NCI-H524 (cell line): ENCODE measurements at regions not wholly inside any gene's neighbourhood (a gene's known extent, or its start where the extent isn't known, plus 50 kb on each side); places are given as distances from the start of the nearest gene placed in this dataset.

ENCODE experiments used
- DNase-seq, 2 experiments: peaks; one replicate each; lab custom pipeline; 2025; lab: John Stamatoyannopoulos, UW

DNA sequence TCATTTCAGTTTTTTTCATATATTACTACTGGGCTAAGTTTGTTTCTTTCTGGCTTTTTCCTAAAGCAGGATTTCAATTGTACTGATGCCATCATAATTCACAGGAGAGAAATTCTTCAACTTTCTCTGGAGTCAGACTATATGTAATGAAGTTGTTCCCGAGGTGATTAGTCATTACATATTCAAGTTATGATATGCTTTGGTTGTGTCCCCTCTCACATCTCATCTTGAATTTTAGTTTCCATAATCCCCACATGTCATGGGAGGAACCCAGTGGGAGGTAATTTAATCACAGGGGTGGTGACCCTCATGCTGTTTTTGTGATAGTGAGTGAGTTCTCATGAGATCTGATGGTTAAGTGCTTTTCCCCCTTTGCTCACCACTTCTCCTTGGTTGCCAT, 227.5 kb upstream of the LRIG3 start:
- DNase-seq: no peak

DNA sequence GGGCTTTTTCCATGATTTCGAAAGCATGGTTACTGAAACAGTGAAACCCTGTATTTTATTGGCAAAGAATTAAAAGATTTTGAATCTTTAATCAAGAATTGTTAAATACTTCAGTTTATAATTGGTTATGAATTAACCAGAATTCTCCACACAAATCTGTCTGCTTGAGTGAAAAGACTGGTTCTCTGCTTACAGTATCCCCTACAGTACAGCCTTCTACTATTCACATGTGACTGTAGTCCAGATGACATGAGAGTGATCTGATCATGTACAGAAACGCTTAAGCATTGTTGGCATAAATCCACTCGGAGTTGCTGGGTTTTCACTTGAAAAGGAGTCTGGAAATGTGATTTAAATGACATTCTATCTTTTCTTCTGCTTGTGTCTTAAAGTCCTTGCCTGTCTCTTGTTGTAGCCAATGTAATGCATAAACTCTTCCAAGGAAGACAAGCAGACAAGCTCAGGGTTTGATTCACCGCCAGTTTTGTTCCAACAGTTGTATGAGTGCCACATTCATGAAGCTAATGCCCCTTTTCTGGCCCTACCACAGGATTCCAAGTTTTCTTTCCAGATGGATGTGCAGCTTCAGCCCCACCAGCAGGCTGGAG, 222.0 kb upstream of the LRIG3 start:
- no peak for DNase-seq

DNA sequence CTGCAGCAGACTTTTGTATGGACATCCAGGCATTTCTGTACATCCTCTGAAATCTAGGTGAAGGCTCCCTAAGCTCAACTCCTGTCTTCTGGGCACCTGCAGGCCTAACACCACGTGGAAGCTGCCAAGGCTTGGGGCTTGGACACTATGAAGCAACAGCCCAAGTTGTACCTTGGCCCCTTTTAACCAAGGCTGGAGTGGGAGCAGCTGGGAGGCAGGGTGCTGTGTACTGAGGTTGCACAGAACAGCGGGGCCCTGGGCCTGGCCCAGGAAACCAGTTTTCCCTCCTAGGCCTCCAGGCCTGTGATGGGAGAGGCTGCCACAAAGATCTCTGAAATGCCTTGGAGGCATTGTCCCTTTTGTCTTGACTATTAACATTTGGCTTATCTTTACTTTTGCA, 214.4 kb upstream of the LRIG3 start:
- no peak for DNase-seq

DNA sequence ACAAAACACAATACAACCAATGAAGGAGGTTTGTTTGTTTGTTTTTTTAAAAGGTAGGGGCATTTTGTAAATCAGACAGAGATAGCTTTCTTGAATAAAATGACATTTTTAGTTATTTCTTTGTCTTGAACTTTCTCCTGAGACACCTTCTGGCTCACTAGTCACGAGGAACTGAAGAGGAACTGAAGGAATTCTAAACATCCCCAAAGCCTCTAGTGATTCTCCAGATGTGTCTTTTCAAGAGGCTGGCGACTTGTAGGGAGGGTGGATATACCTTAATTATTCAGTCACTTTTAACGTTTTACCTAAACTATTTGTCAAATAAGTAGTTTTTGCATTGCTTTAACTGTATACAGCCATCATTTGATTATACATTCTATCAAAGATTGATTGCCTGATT, 211.2 kb upstream of the LRIG3 start:
- no peak for DNase-seq

DNA sequence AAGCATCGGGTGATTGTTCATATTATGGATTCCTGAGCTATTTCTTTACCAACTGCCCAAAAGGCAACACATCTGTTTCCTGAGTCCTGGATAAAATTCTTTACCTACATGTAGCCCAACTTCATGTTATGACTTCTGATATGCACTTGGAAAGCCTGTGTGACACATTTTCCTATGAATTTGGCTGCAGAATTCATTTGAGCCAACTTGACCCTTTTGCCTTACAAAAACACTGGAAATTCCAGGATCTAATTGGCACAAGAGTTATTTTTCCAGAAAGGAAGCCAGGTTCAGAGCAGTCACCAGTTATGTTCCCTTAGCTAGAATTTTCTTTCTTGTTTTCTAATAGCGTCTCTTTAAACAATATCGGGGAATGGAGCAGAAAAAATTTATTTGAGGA, 202.5 kb upstream of the LRIG3 start:
- no peak for DNase-seq

DNA sequence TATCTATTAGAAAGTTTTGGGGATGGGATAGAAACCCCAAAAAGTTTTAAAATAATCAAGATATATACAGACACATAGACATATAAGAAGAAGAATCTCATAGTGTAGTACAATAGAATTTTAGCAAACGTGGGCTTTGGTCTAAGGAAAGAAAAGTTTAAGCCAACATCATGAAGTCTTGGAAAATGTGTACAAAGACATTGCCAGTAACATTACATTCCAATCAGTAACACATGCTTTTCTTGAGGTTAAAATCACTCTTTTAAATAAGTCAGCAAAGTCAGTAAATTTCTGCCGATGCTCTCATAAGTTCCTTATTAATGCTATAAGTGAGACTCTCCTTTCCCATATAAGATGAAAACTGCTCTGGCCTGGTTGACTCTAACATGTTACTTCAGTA, 201.1 kb upstream of the LRIG3 start:
- no peak for DNase-seq

DNA sequence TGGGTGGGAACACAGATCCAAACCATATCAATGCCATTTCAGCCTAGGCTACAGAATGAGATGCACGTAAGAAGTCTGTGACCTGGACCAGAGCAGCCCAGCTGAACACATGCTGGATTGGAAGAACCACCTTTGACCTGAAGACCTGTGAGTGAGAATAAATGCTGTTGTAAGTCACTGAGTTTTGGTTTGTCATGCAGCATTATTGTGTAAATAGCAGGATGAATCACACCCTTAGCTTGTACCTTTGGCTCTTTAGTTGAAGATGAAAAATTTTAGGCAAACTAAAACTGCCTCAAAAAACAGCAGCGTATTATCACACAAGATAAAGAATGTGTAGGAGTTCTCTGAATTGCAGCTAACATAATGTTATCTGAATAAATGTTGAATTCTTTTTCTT, 199.4 kb upstream of the LRIG3 start:
- no peak for DNase-seq

DNA sequence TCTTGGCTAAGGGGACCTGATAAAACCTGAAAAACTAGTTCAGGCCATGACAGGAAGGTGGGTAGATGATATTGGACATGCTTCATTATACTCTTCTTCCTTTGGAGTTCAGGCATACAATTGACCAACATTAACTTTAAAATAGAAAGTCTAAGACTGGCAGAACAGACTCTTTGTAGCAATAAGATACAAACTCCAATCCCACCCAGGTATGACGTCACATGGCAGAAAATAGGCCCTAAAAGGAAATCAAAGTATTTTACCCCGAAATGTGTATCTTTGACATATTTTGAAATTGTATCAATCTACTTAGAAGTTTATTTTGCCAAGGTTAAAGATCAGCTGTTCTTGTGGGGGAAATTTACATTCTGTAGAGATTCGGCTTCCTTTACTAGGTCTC, 198.1 kb upstream of the LRIG3 start:
- DNase-seq: no peak

DNA sequence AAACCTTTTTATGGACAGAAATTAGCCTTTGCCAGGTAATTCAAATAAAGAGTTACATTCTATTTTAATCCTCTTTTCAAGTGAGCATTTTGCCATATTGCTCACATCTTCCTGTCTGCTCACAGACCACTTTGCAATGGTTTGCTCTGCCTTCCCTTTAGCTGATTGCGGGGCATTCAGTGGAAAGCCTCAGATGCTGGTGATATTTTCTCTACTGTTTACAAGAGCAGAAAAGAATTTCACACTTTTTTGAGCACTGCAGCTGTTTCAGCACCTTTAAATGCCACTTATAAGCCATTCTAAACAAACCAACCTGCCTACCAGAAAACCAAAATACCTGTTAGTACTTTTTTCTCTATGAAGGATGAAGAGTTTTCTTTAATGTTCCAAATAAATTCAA, 195.7 kb upstream of the LRIG3 start:
- DNase-seq: no peak

DNA sequence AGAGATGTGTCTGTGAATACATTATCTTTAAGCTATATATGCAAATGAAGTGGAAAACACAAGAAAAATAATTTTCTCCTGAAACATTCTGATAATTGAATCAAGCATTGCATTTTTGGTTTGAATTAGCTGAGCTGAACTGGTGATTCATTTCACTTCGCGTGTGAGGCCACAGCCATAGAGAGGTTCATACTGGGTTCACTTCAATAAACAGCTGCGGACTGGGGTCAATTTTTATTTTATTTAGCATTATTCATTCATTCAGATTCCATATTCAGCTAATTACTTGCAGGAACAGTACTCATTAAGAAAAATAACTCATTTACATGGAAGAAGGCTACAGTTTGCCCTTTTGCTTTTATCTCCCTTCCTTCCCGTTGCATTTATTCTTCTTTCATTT, 195.2 kb upstream of the LRIG3 start:
- DNase-seq: no peak

DNA sequence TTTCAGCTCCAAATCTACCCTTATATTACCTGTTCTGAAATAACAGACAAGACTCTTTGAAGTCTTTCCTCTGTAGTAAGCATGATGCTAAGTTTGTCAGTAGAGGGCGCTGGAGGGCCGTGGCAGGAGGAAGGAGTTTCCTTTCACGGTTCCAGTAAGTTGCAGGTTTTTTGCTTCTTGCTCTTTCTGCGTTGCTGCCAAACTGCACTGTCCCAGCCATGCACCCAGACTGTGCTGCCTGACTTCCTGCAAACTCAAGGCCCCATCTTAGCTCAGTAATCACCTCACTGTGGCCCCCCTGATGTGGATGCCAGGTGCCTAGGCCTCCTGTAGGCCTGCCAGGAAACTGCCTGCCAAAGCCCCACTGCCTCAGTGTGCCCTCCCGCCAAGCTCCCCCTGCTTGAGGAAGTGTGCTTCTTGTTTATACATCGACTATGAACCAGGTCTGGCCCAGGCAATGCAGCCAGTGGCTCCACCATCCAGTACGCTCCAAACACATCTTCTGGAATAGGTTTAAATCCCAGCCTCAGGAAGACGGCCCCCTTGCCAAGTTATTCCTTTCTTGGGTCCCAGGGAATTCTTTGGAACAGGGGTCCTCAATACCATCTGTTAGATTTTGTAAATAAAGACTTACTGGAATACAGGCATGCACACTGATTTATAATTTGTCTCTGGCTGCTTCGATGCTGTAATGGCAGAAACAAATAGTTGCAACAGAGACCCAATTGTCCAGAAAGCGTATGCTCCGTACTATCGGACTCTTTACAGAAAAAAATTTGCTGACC, 193.7 kb upstream of the LRIG3 start:
- DNase-seq: peak; percentile 45 to 69

DNA sequence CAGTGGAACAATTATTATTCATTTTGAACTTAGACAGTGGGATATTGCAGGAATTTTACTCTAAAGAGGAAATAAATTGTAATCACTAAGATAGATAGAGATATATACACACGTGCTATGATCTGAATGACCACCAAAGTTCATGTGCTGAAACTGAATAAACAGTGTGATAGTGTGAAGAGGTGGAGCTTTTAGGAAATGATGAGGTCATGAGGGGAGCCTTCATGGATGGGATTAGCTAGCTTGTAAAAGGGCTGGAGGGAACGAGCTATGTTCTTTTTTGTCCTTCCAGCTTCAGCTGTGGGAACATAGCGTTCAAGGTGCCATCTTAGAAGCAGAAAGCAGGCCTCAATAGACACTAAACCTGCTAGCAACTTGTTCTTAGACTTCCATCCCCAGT, 191.5 kb upstream of the LRIG3 start:
- DNase-seq: no peak

DNA sequence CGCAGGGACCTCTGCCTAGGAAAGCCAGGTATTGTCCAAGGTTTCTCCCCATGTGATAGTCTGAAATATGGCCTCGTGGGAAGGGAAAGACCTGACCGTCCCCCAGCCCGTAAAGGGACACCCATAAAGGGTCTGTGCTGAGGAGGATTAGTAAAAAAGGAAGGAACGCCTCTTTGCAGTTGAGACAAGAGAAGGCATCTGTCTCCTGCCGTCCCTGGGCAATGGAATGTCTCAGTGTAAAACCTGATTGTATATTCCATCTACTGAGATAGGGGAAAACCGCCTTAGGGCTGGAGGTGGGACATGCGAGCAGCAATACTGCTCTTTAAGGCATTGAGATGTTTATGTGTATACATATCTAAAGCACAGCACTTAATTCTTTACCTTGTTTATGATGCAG, 188.2 kb upstream of the LRIG3 start:
- peak; percentile 0 to 61 for DNase-seq

DNA sequence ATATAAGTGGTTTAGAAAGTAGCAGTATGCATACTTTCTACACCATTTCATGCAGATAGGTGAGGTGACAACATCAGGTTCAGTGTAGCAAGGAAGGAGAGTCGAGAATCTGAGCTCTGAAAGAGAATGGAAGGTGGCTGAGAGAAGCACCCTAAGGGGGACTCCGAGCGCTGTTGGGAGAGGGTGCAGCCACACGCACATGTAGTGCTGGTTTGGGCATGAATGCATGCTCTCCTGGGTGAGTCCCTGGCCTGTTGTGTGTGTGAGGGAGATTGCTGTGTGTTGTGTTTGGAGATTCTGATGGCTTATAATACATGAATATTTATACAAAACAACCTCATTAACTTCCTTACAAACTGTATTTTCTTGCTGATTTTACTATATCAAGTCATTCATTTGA, 180.3 kb upstream of the LRIG3 start:
- no peak for DNase-seq

DNA sequence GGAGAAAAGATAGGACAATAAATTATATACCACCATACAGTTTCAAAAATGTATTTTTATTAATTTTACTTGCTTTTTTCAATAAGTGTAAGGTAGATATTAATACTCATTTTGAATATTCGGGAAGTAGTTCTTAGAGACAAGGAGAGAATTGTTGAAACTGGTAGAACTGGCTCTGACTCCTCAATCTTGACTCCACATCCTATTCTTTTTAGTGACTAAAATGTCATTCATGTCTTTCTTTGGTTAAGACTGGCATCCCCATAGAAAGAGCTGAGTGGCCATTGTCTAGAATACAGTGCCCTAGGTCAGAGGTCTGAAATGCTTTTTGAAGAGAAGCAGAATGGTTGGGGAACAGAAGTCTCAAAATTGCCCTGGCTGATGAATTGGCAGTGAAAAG, 177.6 kb upstream of the LRIG3 start:
- no peak for DNase-seq

DNA sequence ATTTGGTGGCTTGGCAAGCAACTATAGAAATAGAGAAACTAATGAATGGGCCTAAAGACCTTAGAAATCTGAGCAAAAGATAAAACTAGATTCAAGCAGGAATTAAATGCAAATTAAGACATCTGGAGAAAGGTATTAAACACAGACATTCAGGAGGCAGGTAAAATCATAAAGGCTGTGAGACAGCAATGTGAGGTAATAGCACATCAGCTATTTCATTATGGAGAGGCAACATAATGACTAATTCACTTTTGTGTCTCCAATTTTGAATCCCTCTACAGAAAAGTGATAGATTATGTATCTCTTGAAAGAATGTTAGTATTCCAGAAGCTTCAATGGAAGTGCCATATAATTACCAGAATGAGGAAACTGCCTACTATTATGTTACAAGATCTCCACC, 175.9 kb upstream of the LRIG3 start:
- DNase-seq: no peak

DNA sequence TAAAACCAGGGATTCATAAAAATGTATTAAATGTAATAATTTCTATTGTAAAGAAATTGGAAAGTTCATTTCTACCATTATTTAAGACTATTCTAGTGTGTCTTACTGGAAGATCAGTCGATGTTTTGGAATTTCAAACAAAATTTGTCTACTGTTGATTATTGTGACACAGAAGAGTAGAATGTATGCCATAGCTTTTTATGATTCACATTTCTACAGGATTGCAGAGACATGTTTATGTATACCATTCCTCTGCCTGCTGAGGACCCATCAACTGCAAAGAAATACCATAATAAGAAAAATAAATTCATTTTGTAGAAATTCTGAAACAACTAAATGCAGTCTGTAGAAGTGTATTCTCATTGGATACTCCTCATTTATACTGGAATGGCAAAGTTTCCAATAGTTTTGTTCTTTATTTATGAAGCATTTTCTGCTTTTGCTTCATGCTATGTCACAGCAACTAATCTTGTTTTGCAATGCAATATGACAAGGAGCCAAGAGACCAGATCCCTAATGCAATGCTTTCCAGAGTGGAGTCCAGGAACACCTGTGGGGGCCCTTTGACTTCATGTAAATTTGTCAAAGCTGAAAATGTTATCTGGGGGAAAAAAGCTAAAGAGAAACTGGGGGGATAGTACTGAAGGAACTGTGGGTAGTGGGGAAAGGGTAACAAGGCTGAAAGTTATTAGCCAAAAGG, 172.9 kb upstream of the LRIG3 start:
- no peak for DNase-seq

DNA sequence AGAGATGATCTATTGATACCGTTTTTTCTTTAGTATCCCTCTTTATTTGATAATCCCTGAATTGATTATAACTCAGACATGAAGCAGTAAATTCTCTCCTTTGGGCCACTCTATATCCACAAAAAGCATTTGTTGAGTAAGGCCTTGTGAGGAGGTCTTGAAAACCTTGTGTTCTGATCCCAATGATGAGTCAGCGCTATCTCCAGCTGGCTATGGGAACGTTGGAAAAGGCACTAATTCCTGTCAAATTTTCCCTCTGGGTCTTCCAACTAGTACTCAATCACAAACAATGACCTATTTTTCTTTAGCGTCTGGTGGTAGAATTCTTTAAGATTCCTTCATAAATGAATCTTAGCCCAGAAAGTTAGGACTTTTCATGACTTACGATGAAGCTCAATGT, 168.4 kb upstream of the LRIG3 start:
- no peak for DNase-seq

DNA sequence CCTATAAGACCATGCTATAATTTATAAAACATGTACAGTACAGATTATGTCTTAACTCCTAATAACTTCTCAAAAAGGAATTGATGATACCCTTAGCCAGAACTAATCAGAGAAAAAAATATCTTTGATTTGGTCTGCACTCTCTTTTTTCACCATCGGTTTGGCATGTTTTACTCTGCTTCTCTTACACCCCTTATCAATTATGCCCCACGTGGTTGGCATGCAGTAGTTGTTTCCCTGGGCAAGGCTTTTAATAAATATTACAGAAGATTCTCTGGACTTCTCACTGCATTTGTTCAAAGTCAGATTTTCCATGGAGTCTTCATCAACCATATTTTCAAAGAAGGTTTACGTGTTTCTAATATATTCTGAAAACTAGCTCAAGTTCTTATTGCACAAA, 167.4 kb upstream of the LRIG3 start:
- no peak for DNase-seq

DNA sequence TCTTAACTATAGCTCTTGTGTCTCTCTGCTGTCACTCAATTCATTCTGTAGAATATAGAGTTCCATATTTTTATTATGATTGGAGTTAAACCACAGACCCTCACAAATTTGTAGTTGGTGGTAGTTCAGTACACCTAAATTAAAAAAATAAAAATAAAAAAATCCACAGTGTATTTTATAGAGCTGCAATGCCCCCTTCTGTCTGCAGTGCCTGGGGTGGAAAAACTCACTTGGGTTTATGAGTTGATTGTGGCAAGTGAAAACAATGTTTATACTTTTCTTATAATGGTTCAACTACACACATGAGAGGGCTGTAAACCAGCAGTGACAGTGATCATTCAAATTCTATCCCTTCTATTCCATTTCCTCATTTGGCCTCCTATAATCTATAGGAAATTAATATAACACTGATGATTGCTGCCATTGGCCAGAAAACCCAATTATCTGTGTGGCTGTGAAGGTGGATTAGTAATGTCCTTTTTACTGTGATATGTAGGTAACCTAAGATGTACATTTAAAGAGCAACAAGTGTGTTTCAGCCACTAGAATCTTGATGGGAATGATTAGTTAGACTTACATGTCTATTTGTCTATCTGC, 166.9 kb upstream of the LRIG3 start:
- no peak for DNase-seq

DNA sequence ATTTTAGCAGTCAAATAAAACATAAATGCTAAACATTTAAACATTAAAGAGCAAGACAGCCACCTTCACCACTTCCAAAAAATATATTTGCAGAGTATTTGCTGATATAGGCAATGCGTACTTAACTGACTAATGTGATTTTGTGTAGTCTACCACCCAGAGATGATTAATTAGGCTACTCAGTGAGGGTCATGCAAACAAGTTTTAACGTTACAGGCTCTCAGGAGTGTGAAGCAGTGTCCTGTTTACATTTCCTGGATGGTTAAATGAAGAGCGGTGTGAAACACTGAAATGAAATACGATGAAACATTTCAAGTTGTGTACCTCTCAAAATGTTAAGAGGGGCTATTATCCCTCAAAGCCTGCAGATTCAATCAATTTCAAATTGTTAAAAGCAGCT, 165.8 kb upstream of the LRIG3 start:
- no peak for DNase-seq

DNA sequence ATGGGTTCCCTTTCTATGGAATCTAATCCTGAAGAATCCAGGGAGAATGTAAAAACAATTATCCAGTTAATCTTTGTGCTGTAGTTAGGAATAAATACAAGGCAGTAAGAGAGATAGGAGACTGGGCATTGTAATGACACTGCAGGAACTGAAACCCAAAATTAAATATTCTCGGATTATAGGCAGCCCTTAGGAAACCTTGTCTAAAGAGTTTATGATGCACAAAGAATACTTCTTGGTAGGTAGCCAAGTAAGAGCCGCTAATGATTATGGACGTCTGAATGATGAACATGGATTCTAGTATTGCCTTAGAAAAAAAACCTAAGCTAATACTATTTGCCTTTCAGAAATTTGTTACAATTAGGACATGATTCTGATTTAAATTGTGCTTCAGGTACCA, 165.4 kb upstream of the LRIG3 start:
- no peak for DNase-seq
